Left ventricle myocardium inferior (tissue), 1 donor: ENCODE measurements at regions not wholly inside any gene's neighbourhood (a gene's known extent, or its start where the extent isn't known, plus 50 kb on each side); places are given as distances from the start of the nearest gene placed in this dataset.

Experiments
- DNase-seq: peaks from one replicate; pipeline ENCODE4 v3.0.0-alpha.2; 2020
- H3K27ac ChIP-seq: fragments of 200-600 bp; replicated peaks from 2 replicates; pipeline ENCODE4 v1.8.0; 2021
- H3K27me3 ChIP-seq: fragments of 200-600 bp; 2 replicates; pipeline ENCODE4 v1.8.0; 2021; ENCODE audit warnings: low read depth
- H3K36me3 ChIP-seq: fragments of 200-600 bp; 2 replicates; pipeline ENCODE4 v1.8.0; 2021
- H3K4me1 ChIP-seq: fragments of 200-600 bp; 2 replicates; pipeline ENCODE4 v1.8.0; 2021
- H3K4me3 ChIP-seq: fragments of 200-600 bp; 2 replicates; pipeline ENCODE4 v1.8.0; 2021; ENCODE audit warnings: mild to moderate bottlenecking, moderate library complexity
- H3K9me3 ChIP-seq: fragments of 200-600 bp; replicated peaks from 2 replicates; pipeline ENCODE4 v1.8.0; 2021
- intact Hi-C: fragments of 100-400 bp; cut with micrococcal nuclease; formaldehyde crosslinking; loops from one replicate; pipeline ENCODE4 v1.11.0; 2022
- TF ChIP-seq, protein P1 (sequence below): fragments of 200-600 bp; IDR thresholded peaks from 2 replicates; pipeline ENCODE4 v1.8.0; 2021; ENCODE audit warnings: antibody characterized with exemption, mild to moderate bottlenecking, borderline replicate concordance
- donor health status: DM: no; HTN: yes; CAD: no; lungs with severe emphysema.

DNA sequence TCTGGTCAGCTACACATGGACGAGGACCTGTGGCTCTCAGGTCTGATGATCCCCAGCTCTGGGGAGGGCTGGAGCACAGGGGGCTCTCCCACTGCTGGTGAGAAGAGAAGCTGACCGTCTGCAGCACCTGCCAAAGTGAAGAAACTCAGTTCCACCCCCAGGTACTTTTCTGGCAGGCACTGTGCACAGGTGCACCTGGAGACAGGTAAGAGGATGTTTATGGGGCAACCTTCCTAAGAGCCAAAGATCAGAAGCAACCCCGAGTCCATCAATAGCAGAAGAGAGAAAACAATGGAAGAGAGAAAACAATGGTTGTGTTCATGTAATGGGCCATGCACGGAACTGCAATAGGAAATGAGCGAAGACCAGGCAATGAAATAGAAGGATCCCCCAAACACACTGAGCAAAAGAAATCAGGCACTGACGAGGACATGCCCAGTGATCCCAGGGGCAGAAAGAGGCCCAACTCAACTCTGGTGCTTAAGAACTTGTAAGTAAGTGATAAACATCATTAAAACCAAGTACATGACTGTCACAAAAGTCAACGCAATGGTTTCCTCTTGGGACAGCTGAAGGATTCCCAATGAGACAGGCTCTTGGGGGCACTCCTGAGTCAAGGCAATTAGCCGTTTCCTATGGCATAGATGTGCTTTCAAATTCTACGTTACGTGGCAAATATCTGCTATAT, 95.0 kb upstream of the ALDH1A3 start:
- intact Hi-C loops = no loop called here
- no peak overlapping the region for H3K4me3 ChIP-seq
- H3K4me1 ChIP-seq = no peaks in the 10 kb centered on the region
- no peak overlapping the region for H3K27ac ChIP-seq
- peaks cover 74% of the 10 kb centered on the region for H3K27me3 ChIP-seq
- H3K36me3 ChIP-seq = no peaks in the 10 kb centered on the region
- H3K9me3 ChIP-seq = no peaks in the 10 kb centered on the region
- DNase-seq = no peak
- TF ChIP-seq, protein P1, sequence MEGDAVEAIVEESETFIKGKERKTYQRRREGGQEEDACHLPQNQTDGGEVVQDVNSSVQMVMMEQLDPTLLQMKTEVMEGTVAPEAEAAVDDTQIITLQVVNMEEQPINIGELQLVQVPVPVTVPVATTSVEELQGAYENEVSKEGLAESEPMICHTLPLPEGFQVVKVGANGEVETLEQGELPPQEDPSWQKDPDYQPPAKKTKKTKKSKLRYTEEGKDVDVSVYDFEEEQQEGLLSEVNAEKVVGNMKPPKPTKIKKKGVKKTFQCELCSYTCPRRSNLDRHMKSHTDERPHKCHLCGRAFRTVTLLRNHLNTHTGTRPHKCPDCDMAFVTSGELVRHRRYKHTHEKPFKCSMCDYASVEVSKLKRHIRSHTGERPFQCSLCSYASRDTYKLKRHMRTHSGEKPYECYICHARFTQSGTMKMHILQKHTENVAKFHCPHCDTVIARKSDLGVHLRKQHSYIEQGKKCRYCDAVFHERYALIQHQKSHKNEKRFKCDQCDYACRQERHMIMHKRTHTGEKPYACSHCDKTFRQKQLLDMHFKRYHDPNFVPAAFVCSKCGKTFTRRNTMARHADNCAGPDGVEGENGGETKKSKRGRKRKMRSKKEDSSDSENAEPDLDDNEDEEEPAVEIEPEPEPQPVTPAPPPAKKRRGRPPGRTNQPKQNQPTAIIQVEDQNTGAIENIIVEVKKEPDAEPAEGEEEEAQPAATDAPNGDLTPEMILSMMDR = no peak

DNA sequence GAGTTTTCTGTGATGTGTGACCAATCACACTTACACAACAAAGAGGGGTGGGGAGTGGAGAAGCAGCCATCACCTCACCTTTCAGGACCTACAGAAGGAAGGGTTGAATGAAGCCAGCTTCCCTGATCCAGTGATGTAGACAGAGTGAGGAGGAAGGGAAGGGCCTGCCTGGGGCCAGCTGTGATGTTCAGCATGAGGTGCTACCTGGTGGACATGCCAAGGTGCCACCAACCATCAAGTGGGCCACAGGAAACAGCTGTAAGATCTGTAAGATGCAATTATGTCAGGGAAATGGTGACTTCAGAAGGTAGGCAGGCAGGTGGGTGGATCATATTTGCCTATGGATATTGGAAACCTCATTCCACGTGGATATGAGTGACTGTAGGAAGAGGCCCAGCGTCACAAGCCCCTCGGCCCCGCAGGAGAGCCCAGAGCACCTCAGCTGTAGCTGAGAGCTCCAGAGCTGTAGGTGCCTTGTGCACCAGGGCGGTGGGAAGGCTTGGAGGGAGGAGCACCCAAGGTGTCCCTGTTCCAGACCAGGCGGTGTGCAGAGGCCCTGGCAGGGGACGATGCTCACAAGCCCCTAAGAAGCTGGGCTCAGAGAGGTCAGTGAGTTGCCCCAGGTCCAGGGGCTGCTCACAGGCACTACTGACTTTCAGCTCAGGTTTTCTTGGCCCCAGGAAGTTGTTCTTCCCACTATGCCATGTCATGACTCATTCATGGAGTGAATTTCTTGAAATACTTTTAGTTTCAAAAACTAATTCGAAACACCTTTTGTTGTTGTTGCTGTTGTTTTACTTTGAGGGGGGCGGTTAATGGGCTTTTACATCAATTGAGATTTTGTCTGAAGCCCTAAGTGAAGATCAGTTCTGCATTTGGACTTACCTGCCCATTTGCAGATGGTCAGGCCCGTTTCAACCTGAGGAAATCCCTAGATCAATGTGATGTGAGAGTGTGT, 94.2 kb upstream of the ALDH1A3 start:
- Histone ChIP-seq H3K27me3 (peaks cover 72% of the 10 kb centered on the region), H3K4me3 (no peak overlapping the region), H3K27ac (no peak overlapping the region), H3K4me1 (no peaks in the 10 kb centered on the region), H3K36me3 (no peaks in the 10 kb centered on the region), H3K9me3 (no peaks in the 10 kb centered on the region)
- TF ChIP-seq, protein P1 = no peak
- intact Hi-C loops = no loop called here
- DNase-seq = no peak

DNA sequence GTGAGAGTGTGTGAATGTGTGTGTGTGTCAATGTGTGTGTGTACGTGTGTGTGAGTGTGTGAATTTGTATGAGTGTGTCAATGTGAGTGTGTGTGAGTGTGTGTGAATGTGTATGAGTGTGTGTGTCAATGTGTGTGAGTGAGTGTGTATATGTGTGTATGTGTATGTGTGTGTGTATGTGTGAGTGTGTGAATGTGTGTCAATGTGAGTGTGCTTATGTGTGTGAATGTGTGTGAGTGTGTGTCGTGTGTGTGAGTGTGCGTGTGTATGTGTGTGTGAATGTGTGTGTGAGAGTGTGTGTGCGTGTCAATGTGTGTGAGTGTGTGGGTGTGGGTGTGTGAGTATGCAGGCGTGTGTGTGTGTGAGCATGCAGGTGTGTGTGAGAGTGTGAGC, 93.5 kb upstream of the ALDH1A3 start:
- no peak for DNase-seq
- H3K27me3 ChIP-seq = peaks cover 68% of the 10 kb centered on the region
- H3K9me3 ChIP-seq = no peaks in the 10 kb centered on the region
- H3K27ac ChIP-seq = no peak overlapping the region
- H3K4me1 ChIP-seq = no peaks in the 10 kb centered on the region
- TF ChIP-seq, protein P1 = no peak
- no peak overlapping the region for H3K4me3 ChIP-seq
- intact Hi-C loops = no loop called here
- no peaks in the 10 kb centered on the region for H3K36me3 ChIP-seq

DNA sequence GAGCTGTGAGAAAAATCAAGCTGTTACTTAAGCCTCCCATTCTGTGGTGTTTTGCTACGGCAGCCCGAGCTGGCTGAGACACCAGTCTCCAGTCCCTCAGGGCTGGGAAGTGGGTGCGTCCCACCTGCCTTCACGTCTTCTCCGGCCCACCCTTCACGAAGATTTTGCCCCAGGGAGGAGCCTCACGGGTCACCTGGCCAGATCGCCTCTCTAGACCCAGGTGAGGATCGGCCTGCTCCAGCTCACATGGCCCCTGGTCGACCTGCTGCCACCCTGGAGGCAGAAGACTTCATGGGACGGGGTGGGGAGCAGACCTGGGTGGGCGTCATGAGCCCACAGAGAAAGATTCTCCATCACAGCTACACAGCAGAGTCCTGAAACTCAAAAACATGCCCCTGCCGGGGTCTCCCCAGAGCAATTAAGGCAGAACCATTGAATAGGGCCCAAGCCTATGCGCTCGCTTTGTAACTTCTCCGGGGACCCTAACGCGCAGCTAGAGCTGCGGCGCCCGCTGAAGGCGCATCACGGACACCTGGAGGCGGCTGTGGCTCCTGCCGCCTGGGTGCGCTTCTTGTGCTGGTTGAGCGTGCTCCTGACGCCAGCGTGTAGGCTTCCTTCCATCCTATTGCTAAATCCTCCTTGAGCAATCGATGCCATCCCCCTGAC, 92.6 kb upstream of the ALDH1A3 start:
- intact Hi-C loops = no loop called here
- Histone ChIP-seq H3K27me3 (peaks cover 59% of the 10 kb centered on the region), H3K9me3 (no peaks in the 10 kb centered on the region), H3K4me3 (no peak overlapping the region), H3K27ac (no peak overlapping the region), H3K4me1 (no peaks in the 10 kb centered on the region), H3K36me3 (no peaks in the 10 kb centered on the region)
- TF ChIP-seq, protein P1 = no peak
- DNase-seq = no peak

DNA sequence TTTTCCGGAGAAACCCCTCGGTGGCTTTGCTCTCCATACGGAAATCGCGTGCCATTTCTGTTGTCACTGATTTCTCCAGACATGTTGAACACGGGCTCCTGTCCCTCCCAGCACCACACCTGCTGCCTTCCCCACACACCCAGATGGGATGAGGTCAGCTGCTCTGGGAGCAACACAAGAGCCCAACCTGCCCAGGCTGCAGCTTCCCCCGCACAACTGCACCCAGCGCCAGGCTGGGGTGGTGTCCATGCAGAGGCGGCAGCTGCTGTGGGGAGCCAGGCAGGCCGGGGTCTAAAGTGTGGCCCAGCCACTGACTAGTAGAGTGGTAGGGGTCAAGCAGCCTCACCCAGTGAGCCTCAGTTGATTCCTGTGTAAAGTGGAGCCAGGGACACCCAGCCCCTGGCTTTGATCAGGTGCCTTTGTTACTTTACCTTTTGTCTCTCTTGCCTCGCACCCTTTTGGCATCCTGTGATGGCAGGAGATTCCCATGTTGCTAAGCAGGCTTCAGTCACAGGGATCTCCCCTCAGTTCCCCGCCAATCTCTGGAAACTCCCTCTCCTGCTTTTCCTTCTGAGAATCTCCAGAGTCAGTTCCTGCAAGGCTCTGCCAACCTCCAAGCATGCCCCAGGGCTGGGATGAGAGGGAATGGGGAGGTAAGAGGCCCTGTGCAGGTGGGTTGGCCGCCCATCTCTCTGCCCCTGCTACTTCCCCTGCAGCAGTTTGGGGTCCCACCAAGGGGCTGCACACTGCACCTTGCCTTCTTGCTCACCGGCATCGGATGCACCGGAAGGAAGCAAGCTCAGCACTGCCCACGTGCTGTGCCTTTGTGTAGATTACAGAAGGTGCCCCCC, 91.8 kb upstream of the ALDH1A3 start:
- Histone ChIP-seq H3K4me3 (no peak overlapping the region), H3K27ac (no peak overlapping the region), H3K4me1 (no peaks in the 10 kb centered on the region), H3K36me3 (no peaks in the 10 kb centered on the region), H3K9me3 (no peaks in the 10 kb centered on the region), H3K27me3 (peaks cover 53% of the 10 kb centered on the region)
- TF ChIP-seq, protein P1 = no peak
- intact Hi-C loops = no loop called here
- no peak for DNase-seq
